DND-41 (cell line): ENCODE measurements at regions not wholly inside any gene's neighbourhood (a gene's known extent, or its start where the extent isn't known, plus 50 kb on each side); places are given as distances from the start of the nearest gene placed in this dataset.

Source experiments
- CTCF ChIP-seq: IDR thresholded peaks from 2 replicates; pipeline ENCODE4 v1.5.1; 2012; ENCODE audit warnings: borderline replicate concordance, low read length, moderate library complexity, mild to moderate bottlenecking; ENCODE audit not compliant: poor library complexity, severe bottlenecking; ENCODE audit errors: extremely low read depth
- EZH2 ChIP-seq: IDR thresholded peaks from 3 replicates; pipeline ENCODE4 v1.6.1; 2012; ENCODE audit warnings: borderline replicate concordance, low read depth, mild to moderate bottlenecking, moderate library complexity, low read length, inconsistent platforms; ENCODE audit not compliant: severe bottlenecking

- TF ChIP-seq CTCF (no peak), EZH2 (no peak)
These were observed 150.1 kb upstream of the MAGEB2 start for GRCh38 chrX:30065226-30065625.
